HG02840 (cell line): ENCODE measurements at regions not wholly inside any gene's neighbourhood (a gene's known extent, or its start where the extent isn't known, plus 50 kb on each side); places are given as distances from the start of the nearest gene placed in this dataset.

ENCODE experiments used
- ATAC-seq: cut with Tn5 transposase; IDR thresholded peaks from one replicate; pipeline ENCODE4 v1.9.1; 2021; ENCODE audit warnings: mild to moderate bottlenecking, moderate library complexity, moderate number of reproducible peaks; ENCODE audit not compliant: unreplicated experiment, low FRiP score

DNA sequence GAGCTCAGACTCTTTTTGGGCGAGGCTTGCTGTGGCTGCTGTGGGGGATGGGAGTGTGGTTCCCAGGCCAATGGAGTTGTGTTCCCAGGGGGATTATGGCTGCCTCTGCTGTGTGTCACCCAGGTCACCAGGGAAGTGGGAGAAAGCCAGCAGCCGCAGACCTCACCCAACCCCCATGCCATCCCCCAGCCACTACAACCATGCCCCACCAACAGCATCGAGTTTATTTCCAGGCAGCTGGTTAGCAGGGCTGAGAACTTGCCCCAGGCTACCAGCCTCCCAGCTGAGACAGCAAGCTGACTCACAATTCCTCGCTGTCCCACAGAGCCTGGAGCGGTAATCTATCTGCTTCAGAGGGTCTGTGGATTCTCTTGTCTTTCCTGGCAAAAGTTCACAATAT, 331.7 kb downstream of the FRK start:
- no peak for ATAC-seq

DNA sequence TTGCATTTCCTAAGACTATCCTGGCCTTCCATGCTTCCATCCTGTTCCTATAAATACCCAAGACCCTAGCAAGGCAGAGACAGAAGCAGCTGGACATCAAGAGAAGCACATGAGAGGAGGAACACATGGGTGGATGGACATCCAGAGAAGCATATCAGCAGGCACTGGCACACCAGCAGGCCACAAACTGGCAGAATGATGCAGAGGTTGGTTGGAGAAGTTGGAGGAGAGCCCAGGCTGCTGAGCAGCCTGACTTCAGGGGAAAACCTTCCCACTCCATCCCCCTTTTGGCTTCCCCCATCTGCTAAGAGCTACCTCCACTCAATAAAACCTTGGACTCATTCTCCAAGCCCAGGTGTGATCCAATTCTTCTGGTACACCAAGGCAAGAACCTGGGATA, 332.5 kb downstream of the FRK start:
- no peak for ATAC-seq

DNA sequence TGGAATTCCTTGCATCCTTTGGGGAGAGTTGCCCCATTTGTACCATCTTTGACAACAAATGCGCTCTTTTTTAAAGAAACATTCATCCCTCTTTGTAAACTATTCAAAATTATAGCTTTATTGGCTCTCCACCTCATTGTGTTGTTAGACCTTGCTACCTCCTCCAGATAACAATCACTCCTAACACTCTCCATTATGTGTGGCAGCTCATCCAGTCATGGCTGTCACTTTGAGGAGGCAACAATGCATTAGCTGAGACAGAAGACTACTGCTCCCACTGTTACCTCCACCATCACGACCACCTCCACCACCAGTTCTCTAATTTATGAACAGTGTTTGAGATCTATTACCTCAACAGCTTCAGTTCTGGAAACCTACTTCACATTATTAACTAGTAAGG, 339.1 kb downstream of the FRK start:
- ATAC-seq = no peak

DNA sequence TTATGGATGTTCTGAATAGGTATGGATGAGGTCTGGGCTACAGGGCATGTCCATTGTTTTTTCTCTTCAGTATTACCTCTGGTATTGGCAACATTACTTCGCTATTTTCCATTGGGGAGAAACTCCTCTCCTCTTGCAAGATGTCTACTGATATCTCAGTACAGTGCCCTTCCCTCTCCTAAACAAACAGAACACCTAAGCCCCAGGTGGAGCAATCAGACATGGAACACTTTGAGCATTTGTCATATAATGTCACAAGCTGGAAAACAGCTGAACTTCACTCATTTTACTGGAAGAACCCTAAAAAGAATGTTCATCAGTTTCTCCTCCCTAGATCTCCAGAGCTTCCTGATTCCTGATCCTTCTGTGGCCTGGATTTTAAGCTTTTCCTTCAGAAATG, 339.8 kb downstream of the FRK start:
- ATAC-seq = no peak

DNA sequence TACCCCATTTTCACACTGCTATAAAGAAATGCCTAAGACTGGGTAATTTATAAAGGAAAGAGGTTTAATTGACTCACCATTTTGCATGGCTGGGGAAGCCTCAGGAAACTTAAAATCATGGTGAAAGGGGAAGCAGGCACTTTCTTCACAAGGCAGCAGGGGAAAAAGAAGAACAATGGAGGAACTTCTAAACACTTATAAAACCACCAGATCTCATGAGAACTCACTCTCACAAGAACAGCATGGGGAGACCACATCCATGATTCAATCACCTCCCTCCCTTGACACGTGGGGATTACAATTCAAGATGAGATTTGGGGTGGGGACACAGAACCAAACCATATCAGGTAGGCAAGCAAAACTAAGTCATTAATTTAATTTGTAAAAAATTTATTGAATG, 343.2 kb downstream of the FRK start:
- ATAC-seq = no peak

DNA sequence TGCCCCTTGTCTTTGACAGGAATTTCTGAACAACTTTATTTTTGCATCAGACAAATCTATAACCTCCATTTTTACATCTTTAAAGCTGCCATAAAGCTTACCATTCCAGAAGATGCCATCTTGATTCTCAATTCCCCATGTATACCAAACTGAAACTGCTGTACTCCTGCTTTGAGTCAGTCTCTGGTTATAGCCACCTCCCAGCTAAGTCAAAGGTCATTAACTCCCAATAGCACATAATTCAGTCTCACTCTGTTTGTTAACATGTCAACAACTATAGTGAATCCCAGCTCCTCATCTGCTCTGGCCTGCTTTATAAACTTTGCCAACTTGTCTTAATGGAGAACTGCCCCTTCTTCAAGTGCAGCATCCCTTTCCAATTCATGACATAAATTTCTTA, 343.6 kb downstream of the FRK start:
- peak; percentile 95 for ATAC-seq

DNA sequence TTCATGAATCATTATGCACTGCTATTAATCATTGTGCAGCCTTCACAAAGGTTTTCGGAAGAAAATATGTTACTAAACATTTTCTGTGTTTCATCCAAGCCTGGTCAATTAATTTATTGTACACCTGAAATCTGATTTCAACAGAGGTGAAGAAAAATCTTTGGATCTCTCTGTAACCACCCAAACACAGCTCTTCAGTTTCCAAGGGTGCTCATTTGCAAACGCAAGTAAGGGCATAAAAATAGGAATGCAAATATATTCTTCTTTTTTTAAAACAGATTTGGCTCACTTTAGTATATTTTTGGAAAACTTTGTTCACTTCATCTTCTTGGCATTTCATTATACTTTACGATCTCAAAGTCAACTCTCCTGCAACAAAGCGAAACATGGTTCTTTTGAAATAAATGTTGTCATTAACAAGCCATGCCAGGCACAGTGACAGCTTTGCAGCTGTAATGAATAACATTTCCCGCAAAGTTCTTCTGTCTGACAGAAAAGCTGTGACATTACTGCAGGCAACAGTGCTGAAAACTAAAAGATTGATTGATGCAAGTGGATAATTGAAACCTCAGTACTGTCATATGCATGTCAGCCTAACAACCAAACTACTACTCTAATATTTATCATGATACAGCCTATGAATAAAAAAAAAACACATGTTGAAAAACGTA, 348.3 kb downstream of the FRK start:
- ATAC-seq = no peak

DNA sequence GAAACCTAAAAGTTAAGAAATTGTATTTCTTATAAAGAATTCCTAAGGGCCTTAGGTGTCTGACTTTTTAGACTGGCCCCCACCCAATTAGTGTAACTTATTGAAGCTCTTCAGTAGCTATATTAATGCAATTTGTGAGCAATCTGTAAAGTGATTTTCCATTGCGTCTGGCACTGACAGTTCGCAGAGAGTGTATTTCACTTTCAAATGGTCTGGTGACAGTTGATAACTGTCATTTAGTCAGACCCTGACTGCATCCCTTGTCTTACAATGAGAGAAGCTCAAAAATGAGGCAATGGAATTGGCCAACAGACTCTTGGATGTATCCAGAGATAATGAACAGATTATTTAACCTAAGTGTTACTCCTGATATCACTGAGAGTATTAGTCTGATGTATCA, 351.8 kb downstream of the FRK start:
- no peak for ATAC-seq

DNA sequence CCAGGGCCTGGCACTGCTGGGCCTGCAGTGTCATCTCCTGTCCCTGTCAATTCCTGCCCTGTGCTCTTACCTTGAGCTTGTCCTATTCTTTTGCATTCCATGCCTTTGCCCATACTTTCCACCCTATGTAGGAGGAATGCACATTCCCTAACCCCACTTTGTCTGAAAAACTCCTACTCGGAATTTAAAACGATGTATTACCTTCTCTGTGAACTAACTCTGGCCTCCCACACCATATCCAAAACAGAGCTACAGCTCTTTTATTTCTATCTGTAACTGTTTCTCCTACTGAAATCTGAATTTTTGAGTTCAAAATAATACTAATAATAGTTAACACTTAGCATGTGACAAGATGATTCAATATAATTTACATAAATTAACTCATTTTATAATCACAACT, 353.7 kb downstream of the FRK start:
- no peak for ATAC-seq

DNA sequence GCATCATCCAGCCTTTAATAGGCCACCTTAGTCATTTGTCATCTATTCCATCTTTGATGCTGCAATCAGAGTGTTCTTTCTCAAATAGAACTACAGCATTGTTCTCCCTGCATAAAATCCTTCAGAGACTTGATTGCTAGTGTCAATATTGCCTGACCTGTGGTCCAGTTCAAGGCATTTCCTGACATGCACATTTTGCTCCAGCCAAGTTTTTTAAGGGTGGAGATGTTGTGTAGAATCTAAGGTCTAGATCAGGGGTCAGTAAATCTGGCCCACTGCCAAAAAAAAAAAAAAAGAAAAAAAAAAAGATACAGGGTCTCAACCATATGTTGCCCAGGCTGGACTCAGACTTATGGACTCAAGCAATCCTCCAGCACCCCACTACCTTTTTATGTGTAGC, 354.4 kb downstream of the FRK start:
- ATAC-seq = no peak

DNA sequence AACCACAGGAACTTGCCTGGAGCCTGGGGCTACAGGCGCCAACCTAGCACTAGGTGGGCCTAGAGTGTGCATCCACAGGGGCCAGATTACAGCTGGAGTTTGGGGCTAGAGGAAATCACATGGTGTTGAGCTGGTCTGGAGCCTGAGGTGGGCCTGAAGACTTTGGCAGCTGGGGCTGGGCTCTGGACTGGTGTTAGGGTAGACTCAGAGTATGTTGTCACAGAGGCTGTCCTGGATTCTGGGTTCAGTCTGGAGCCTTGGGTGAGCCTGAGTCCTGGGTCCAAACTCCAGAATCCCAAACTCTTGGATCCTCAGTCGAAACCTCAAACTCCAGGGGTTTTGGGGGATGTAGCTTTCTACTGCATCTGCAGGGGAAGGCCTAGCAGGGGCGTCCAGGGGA, 356.7 kb downstream of the FRK start:
- ATAC-seq = no peak

DNA sequence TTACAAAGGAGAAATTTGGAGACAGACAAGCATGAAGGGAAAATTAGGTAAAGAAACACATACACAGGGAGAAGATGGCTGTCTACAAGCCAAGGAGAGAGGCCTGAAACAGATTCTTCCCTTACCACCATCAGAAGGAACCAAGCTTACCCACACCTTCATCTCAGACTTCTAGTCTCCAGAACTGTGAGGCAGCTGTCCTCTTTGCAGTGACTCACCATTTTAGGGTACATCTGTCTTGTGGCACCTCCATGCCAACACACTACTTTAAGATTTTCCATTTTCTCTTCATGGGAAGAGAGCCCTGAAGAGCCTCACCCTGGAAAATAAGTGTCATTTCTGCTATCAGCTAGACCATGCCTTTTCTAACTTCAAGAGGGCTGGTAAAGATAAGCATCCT, 369.3 kb downstream of the FRK start:
- ATAC-seq = no peak

DNA sequence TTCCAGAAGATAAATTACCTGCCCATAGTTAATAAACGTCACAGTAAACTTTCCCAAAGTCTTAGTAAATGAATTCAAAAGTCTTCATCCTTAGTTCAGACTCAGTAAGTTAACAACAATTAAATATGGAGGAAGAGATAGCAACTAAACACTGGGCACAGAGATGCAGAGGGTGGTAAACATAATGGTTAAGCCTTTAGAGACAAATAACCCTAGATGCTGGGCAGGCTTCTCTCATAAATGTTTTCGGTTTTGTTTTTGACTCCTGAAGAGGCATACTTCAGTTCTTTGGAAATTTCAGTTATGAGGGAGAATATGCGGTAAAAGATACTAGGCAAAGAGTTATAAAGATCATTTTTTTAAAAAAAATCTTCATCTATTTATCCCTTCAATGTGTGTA, 369.8 kb downstream of the FRK start:
- ATAC-seq = no peak

DNA sequence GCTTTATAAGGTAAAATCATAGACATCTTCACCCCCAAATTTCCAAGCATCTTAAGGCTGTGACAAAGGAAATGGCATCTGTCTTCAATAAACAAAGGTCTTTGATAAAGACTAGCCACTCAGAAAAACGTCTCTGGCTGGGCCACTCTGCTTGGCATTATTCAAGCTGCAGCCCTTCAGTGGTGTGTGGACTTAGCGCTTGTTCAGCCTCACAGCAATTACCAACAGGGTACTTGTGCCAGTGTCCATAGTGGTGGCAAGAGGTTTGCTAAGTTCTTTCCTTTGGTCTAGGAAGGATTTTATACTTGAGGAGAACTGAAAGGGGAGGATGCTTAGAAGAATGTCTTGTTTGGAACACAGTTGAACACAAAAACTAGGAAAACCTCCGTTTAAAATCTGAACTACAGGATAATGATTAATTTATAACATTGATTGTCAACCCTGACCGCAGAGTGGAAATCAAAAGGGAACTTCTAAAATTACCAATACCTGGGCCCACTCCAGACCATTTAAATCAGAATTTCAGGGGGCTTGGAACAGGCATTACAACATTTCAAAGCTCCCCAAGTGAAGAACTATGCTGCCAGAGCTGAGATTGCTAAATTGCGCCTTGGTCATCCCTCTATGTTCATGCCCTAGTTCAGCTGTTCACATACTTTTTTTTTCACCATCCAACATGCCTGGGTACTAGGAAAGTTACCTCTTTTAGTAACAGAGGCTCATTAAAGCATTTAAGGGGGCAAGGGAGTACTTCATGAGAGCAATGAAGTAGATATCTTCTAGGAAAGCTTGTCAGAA, 378.5 kb downstream of the FRK start:
- no peak for ATAC-seq

DNA sequence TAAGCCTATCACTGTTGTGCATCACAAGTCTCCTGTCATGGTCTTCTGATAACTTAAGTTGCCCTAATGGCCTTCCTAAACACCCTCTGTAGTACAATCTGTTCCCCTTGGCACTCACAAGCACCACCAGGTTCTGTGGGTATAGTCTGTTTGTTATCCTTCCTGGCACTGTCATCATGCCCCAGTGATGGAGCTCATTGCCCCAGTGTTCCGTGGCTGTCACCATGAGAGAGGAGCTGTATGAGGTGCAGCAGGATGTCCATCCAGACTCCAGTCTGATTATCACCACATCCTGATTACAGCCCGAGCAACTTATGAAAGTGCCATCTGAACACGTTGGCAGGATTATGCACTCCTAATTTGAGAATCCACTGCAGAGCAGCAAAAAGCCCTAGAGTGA, 380.1 kb downstream of the FRK start:
- no peak for ATAC-seq

DNA sequence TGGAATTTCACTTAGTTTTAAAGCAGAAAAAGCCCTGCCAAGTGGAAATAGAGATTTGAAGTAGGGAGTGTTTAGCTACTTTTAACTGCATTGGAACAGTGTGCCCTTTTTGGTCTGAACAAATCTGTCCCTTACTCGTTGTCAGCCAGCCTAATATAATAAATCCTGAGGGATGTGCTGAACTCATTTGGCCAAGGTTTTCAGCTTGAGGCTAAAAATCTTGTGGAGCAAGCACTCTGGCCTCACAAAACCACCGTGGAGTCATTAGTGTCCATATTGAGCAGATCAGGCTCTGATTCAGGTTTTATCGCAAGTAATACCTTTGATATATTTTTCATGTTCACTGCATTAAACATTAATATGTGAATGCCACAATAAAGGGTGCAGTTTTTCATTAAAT, 383.5 kb downstream of the FRK start:
- no peak for ATAC-seq

DNA sequence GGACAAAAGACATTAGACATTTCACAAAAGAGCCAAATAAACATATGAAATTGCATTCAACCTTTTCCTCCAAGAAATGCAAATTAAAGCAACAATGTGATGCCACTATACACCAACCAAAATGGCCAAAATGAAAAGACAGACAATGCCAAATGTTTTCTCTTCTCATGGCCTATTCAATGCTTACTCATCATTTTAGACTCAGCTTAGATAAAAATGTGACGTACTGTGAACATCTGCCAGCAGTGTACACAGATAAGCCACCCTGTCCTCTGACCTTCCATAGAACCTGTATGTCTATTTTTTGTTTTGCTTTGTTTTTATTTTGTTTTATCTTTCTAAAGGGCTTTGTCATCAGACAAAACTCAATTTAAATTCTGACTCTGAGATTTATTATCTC, 385.2 kb downstream of the FRK start:
- ATAC-seq = no peak

DNA sequence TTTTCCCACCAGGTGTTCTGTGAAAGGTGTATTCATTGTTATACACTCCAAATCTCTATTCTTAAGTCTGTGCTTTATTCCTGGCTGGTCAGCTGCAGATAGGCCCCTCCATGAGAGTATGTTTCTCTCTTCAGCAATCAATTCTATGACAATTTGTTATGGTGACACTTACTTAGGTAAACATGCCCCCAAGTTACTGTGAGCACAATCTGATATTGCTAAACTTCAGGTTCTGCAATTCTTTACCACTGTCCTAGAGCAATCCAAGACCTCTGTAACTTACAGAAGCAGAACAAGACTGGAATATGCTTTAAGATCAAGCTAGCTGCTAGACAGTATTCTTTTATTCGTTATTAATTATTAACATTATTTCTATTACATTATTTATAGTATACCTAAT, 391.9 kb downstream of the FRK start:
- no peak for ATAC-seq

DNA sequence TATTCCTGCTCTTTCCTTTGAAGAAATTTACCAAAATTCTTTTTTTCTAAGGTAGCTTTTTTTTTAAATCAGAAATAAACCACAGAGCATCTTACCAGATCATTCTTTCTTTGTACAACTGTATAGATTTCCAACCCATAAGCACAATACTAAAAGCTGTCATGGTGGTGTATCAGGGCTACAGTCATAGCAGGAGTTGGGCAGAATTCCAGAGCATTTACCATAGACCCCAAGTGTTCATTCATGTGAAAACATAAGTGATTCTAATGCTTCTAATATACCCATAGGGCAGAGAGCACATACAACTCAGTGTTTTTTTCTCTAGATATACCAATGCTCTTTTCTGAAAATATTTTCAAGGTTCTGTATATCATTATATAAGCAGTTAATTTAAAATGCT, 392.5 kb downstream of the FRK start:
- ATAC-seq = no peak

DNA sequence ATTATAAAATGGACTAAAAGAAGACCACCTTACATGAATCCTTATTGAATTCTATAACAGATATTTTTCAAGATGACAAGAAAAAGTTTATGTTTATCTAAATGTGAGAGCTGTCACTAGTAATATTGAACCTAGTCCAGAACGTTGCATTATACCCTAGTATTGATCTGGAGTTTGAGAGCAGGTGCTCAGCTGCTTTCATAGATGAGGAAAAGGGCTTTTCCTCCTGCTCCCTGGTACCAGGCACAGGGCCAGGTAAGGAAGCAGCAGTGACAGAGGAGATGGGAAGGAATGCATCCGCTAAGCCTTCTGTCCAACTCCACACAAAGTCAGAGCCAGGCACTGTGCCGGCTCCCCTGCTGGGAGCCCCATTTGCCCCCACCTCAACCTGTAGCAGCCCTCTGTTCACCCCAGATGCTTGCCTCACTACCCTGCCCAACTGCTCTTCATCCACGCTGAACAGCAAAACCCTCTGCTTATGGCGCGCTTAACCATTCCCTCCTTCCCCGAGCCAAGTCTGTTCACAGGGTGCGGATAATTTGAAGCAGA, 393.1 kb downstream of the FRK start:
- no peak for ATAC-seq

DNA sequence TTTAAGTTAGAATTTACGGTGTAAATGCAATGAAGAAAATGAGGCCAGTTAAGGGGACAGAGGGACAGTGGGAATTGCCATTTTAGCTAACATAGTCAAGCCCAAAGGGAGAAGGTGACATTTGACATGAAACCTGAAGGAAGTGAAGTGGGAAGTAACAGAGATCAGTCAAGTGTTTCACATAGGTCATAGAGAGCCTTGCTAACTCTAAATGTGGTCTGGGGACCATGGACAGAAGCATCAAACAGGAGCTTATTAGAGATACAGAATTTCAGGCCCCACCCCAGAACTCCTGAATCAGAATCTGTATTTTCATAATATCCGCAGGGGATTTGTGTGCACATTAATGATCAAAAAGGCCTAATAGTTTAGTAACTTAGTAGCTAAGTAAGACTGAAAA, 393.7 kb downstream of the FRK start:
- no peak for ATAC-seq

DNA sequence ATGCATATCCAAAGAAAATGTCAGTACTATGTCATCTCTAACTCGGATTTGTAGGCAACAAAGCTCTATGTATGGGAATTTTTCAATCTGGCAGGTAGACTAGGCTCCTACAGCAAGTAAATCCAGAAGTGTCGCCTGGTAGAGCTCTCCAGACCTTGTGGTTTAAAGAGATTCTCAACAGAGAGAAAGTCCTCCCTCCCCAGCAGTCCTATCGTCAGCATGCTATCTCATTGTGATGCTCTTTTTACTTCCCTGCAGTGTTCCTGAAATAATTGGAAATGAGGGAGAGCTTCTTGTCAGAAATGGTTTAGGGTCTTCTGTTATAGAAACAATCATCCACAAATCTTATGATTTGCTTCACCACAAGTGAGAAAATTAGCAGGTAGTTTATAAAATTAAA, 395.4 kb downstream of the FRK start:
- ATAC-seq = no peak
